ENCODE measurements at regions not wholly inside any gene's neighbourhood (a gene's known extent, or its start where the extent isn't known, plus 50 kb on each side); places are given as distances from the start of the nearest gene placed in this dataset.

DNA sequence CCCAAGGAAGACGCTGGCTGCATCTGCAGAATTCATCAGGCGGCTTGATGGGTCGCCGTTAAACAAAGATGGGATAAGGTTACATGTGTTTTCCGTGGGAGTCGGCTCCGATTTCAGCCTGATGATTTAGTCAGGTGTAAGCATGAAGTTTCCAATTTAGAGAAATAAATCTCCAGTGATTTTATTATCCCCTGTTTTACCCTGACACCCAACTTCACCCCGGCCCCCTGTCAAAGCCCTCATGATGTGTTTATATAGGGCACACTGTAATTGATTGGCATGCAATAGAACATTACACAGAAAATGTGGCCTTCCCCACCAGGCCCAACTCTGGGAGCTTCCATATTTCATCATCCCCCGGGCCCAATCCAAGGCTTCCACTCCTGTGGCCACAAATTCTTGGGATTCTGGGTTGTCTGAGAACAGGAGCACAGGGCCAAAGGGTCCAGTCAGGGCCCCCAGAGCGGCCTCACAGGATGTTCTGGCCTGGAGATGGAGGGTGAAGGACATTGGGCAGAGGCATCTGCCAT is 72.5 kb downstream of the FOXD2 start:
- Mint-ChIP-seq H3K4me3 (no peak overlapping the region), H3K27ac (no peak overlapping the region), H3K4me1 (peaks cover 8% of the 10 kb centered on the region), H3K27me3 (peaks cover 72% of the 10 kb centered on the region), H3K9me3 (ENCODE audit: low read depth) (peaks cover 11% of the 10 kb centered on the region), H3K36me3 (ENCODE audit: low read depth) (no peaks in the 10 kb centered on the region)
- CTCF ChIA-PET, result interaction anchor here (1.0 kb wide), 1 partner anchor 8 kb away, joined by 3 read pairs; no protein-coding TSS in a partner anchor
- DNase-seq, result no peak
- ATAC-seq, result no peak
- POLR2A ChIA-PET, result no interaction called here
- intact Hi-C loops (cut with DNase I, micrococcal nuclease), result no loop called here

DNA sequence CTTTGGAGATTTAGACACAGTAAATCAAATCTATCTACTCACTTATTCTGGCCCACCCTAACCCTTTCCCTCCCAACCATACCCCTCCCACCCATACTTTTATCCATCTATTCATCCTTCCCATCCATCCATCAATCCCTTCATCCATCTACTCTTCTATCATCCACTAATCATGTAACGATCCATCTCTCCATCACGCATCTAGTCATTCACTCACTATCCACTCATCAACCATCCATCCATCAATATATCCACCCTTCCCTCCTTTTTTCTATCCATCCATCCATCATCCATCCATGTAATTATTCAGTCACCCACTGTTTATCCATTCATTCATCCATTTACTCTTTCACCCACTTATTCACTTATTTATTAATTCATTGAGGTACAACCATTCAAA is 74.0 kb downstream of the FOXD2 start:
- CTCF ChIA-PET, result no interaction called here
- Mint-ChIP-seq H3K27ac (no peak overlapping the region), H3K36me3 (ENCODE audit: low read depth) (no peaks in the 10 kb centered on the region), H3K4me3 (no peak overlapping the region), H3K9me3 (ENCODE audit: low read depth) (peaks cover 11% of the 10 kb centered on the region), H3K4me1 (peaks cover 8% of the 10 kb centered on the region), H3K27me3 (peaks cover 58% of the 10 kb centered on the region)
- no peak for ATAC-seq
- POLR2A ChIA-PET, result no interaction called here
- DNase-seq, result no peak
- intact Hi-C loops (cut with DNase I, micrococcal nuclease), result no loop called here

DNA sequence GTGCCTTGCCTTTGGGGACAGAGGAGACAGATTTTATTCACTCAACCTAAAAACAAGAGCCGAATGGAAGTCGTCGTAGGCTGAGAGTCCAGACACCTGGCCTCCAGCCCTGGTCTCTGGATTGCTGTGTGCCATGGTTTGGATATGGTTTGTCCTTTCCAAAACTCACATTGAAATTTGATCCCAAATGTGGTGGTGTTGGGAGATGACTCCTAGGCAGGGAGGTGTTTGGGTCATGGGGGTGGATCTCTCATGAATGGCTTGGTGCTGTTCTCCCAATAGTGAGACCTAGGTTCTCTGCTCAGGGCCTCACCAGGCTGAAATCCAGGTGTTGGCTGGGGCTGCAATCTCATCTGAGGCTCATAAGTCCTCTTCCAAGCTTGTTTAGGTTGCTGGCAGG is 75.5 kb downstream of the FOXD2 start:
- ChIA-PET POLR2A (no interaction called here), CTCF (no interaction called here)
- ATAC-seq (no peak), DNase-seq (no peak)
- Mint-ChIP-seq H3K36me3 (ENCODE audit: low read depth) (no peaks in the 10 kb centered on the region), H3K4me3 (no peak overlapping the region), H3K9me3 (ENCODE audit: low read depth) (peaks cover 11% of the 10 kb centered on the region), H3K27ac (no peak overlapping the region), H3K4me1 (peaks cover 4% of the 10 kb centered on the region), H3K27me3 (peaks cover 58% of the 10 kb centered on the region)
- intact Hi-C loops (cut with DNase I, micrococcal nuclease), result no loop called here

- POLR2A ChIA-PET, result no interaction called here
- H3K9me3 Mint-ChIP-seq (ENCODE audit: low read depth), result peaks cover 11% of the 10 kb centered on the region
- H3K36me3 Mint-ChIP-seq (ENCODE audit: low read depth), result no peaks in the 10 kb centered on the region
- ATAC-seq, result no peak
- peaks cover 52% of the 10 kb centered on the region for H3K27me3 Mint-ChIP-seq
- no peaks in the 10 kb centered on the region for H3K4me1 Mint-ChIP-seq
- CTCF ChIA-PET, result no interaction called here
- intact Hi-C loops (cut with DNase I, micrococcal nuclease), result no loop called here
- H3K4me3 Mint-ChIP-seq, result no peak overlapping the region
- DNase-seq, result no peak
- H3K27ac Mint-ChIP-seq, result no peak overlapping the region
These were observed 76.4 kb downstream of the FOXD2 start for GRCh38 chr1:47514229-47514628.

GRCh38 chr1:47515164-47515789 is 77.4 kb downstream of the FOXD2 start:
- intact Hi-C loops (cut with DNase I, micrococcal nuclease), result no loop called here
- peaks cover 51% of the 10 kb centered on the region for H3K27me3 Mint-ChIP-seq

DNA sequence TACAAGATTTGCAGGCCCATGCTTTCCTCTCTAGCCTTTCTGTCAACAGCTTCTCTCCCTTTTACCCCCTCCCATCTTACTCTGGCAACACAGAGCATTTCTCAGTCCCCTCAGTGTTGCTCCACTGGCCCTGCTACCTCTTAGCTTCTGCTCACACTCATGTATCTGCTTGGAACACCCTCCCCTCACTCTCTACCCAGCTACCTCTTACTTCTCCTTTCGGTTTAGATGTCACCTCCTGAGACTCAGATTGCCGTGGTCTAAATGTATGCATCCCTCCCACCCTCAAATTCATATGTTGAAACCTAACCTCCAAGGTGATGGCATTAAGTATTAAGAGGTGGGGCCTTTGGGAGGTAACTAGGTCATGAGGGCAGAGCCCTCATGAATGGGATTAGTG is 80.1 kb downstream of the FOXD2 start:
- Mint-ChIP-seq H3K36me3 (ENCODE audit: low read depth) (no peaks in the 10 kb centered on the region), H3K27ac (no peak overlapping the region), H3K27me3 (peaks cover 37% of the 10 kb centered on the region), H3K4me3 (no peak overlapping the region), H3K9me3 (ENCODE audit: low read depth) (peaks cover 11% of the 10 kb centered on the region), H3K4me1 (no peaks in the 10 kb centered on the region)
- DNase-seq (no peak), ATAC-seq (no peak)
- ChIA-PET CTCF (interaction anchor here (0.6 to 1.5 kb wide), 4 partner anchors 8 to 558 kb away, joined by 3 to 4 read pairs (median 4); no protein-coding TSS in a partner anchor), POLR2A (interaction anchor here (0.5 kb wide), 1 partner anchor 687 kb away, joined by 4 read pairs; no protein-coding TSS in a partner anchor)
- intact Hi-C loops (cut with DNase I, micrococcal nuclease), result no loop called here

More at GRCh38 chr1:47515164-47515789, 77.4 kb downstream of the FOXD2 start:
- ATAC-seq (no peak), DNase-seq (no peak)
- peaks cover 11% of the 10 kb centered on the region for H3K9me3 Mint-ChIP-seq (ENCODE audit: low read depth)
- H3K4me1 Mint-ChIP-seq, result no peaks in the 10 kb centered on the region
- POLR2A ChIA-PET, result no interaction called here
- H3K4me3 Mint-ChIP-seq, result no peak overlapping the region
- CTCF ChIA-PET, result no interaction called here
- no peak overlapping the region for H3K27ac Mint-ChIP-seq
- H3K36me3 Mint-ChIP-seq (ENCODE audit: low read depth), result no peaks in the 10 kb centered on the region

GRCh38 chr1:47519491-47519890 is 81.6 kb downstream of the FOXD2 start:
- H3K4me1 Mint-ChIP-seq, result no peaks in the 10 kb centered on the region
- ChIA-PET CTCF (interaction anchor here (1.3 kb wide), 1 partner anchor 28 kb away, joined by 3 read pairs; no protein-coding TSS in a partner anchor), POLR2A (no interaction called here)
- H3K27ac Mint-ChIP-seq, result no peak overlapping the region
- peaks cover 43% of the 10 kb centered on the region for H3K27me3 Mint-ChIP-seq
- H3K9me3 Mint-ChIP-seq (ENCODE audit: low read depth), result peaks cover 2% of the 10 kb centered on the region
- intact Hi-C loops (cut with DNase I, micrococcal nuclease), result no loop called here
- no peak overlapping the region for H3K4me3 Mint-ChIP-seq
- DNase-seq (no peak), ATAC-seq (no peak)
- no peaks in the 10 kb centered on the region for H3K36me3 Mint-ChIP-seq (ENCODE audit: low read depth)

DNA sequence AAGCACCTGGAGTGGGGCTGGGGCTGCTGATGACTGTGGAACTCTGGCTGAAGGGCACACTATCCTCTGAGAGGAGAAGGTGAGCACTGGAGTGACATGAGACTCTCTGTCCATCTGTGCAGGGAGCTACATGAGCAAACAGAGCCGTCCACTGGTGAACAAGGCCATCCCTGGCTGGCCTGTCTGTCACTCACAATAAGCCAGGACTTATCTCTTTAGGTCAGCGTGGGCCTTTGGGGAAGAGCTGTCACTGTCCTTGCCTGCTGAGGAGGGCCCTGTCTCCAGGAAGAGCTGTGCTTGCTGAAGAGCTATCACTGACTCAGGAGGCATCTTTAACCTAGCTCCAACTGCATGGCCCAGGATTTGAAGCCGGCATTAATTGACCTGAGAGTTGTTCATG is 82.1 kb downstream of the FOXD2 start:
- peaks cover 43% of the 10 kb centered on the region for H3K27me3 Mint-ChIP-seq

DNA sequence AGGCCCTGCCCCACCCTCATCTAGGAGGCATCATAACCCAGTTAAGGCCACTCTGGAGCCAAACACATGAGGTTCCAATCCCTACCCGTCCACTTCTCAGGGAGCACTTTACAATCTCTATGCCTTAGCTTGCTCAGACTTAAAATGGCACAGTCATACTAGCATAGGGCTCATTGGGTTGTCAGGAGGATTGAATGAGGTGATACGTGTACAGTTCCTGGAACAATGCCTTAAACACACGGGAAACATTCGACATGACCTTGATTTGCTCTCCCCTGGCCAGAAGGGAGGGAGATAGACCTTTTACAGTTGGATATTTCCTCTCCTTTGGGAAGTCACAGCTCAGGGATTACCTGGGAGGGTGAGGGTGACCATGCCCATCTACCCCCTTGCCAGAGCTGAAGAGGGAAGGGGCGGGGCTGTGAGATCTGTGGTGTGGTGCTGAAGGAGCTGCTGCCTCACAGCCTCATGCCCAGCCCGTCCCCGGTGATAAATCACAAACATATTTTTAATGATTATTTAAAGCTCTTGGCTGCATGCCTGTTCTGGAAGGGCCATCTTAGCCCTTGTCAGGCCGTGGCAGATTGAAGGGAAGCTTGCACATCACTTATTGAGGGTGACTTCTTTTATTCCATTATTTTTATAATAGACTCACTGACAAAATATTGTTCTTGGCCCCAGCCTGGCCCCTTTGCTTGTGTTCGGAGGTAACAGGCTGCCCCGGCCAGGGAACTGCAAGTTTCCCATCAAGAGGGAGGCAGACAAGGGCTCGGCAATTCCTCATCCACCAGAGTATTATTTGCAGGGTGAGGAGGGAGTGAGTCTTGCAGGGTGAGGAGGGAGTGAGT is 83.4 kb downstream of the FOXD2 start:
- intact Hi-C loops (cut with DNase I, micrococcal nuclease), result loop anchor here in 1 of 2 experiments (10.0 kb wide), 1 partner anchor 204 kb away; no protein-coding TSS in a partner anchor
- Mint-ChIP-seq H3K4me1 (no peaks in the 10 kb centered on the region), H3K27me3 (peaks cover 51% of the 10 kb centered on the region), H3K36me3 (ENCODE audit: low read depth) (no peaks in the 10 kb centered on the region), H3K27ac (no peak overlapping the region), H3K9me3 (ENCODE audit: low read depth) (no peaks in the 10 kb centered on the region), H3K4me3 (no peak overlapping the region)
- POLR2A ChIA-PET, result no interaction called here
- no peak for ATAC-seq
- CTCF ChIA-PET, result interaction anchor here (0.6 to 2.6 kb wide), 2 partner anchors 84 to 87 kb away, joined by 4 to 10 read pairs; no protein-coding TSS in a partner anchor
- DNase-seq, result no peak

More for the DNA sequence above, 82.1 kb downstream of the FOXD2 start:
- POLR2A ChIA-PET, result no interaction called here
- Mint-ChIP-seq H3K4me1 (no peaks in the 10 kb centered on the region), H3K36me3 (ENCODE audit: low read depth) (no peaks in the 10 kb centered on the region), H3K4me3 (no peak overlapping the region), H3K9me3 (ENCODE audit: low read depth) (no peaks in the 10 kb centered on the region), H3K27ac (no peak overlapping the region)
- intact Hi-C loops (cut with DNase I, micrococcal nuclease), result loop anchor here in 1 of 2 experiments (10.0 kb wide), 1 partner anchor 205 kb away; no protein-coding TSS in a partner anchor
- DNase-seq, result no peak
- CTCF ChIA-PET, result interaction anchor here (0.7 to 1.3 kb wide), 2 partner anchors 9 to 28 kb away, joined by 3 read pairs; no protein-coding TSS in a partner anchor
- no peak for ATAC-seq

DNA sequence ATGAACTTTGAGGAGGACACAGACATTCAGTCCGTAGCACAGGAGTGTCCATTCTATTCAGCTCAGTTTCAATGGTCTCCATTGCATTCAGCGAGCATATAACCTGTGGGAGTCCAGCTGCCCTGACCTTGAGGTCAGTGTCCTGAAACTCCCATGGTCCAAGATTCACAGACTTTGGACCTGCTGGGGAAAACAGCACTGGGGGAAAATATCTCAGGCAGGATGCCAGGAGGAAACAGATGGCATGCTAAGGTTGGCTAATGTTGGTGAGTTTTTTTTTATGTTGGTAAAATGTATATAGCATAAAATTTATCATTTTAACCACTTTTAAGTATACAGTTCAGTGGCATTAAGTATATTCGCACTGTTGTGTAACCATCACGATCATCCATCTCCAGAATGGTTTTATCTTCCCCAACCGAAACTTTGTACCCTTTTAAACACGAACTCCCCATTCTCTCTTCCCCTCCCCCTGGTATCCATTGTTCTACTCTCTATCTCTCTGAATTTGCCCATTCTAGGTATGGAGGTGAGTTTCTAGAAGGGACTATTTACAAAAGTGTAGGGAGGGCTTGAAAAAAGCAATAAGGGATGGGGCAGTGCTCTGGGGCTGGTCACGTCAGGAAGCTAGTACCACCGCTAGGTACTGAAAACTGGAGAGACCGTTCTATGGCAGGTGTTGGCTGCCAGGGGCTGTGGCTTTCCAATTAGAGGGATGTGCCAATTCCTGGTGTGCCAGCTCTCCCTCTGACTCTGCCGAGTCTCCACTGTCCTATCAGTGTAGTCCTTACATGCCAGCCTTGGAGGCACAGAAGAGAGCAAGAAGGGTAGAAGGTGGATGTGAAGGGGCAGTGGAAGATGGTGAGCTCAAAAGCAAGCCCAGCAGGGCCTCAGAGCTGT is 85.3 kb downstream of the FOXD2 start:
- intact Hi-C loops (cut with DNase I, micrococcal nuclease), result loop anchor here in 1 of 2 experiments (10.0 kb wide), 1 partner anchor 202 kb away; no protein-coding TSS in a partner anchor
- Mint-ChIP-seq H3K9me3 (ENCODE audit: low read depth) (peaks cover 5% of the 10 kb centered on the region), H3K36me3 (ENCODE audit: low read depth) (no peaks in the 10 kb centered on the region), H3K27me3 (peaks cover 57% of the 10 kb centered on the region), H3K27ac (no peak overlapping the region), H3K4me3 (no peak overlapping the region), H3K4me1 (no peaks in the 10 kb centered on the region)
- DNase-seq, result no peak
- ChIA-PET POLR2A (interaction anchor here (0.6 kb wide), 1 partner anchor 90 kb away, joined by 3 read pairs; no protein-coding TSS in a partner anchor), CTCF (interaction anchor here (0.5 to 2.6 kb wide), 2 partner anchors 89 to 736 kb away, joined by 4 to 10 read pairs; no protein-coding TSS in a partner anchor)
- ATAC-seq, result no peak

- Mint-ChIP-seq H3K27me3 (peaks cover 60% of the 10 kb centered on the region), H3K4me3 (no peak overlapping the region), H3K9me3 (ENCODE audit: low read depth) (peaks cover 5% of the 10 kb centered on the region), H3K27ac (no peak overlapping the region), H3K36me3 (ENCODE audit: low read depth) (no peaks in the 10 kb centered on the region), H3K4me1 (no peaks in the 10 kb centered on the region)
- ChIA-PET CTCF (no interaction called here), POLR2A (interaction anchor here (0.6 kb wide), 1 partner anchor 90 kb away, joined by 3 read pairs; no protein-coding TSS in a partner anchor)
- intact Hi-C loops (cut with DNase I, micrococcal nuclease), result loop anchor here in 1 of 2 experiments (10.0 kb wide), 1 partner anchor 201 kb away; no protein-coding TSS in a partner anchor
- ATAC-seq, result no peak
- DNase-seq, result no peak
These were observed 86.0 kb downstream of the FOXD2 start for GRCh38 chr1:47523835-47524215.

Data from activated CD4-positive, alpha-beta T cell treated with anti-CD3 and anti-CD28 coated beads for 36 hours (primary cell).